ENCODE measurements at regions not wholly inside any gene's neighbourhood (a gene's known extent, or its start where the extent isn't known, plus 50 kb on each side); places are given as distances from the start of the nearest gene placed in this dataset.

GRCh38 chr7:86916277-86916825 is 143.1 kb downstream of the ELAPOR2 start:
- no peak overlapping the region for H3K27ac ChIP-seq (ENCODE audit: low read depth, low read length)
- no peak overlapping the region for H3K9ac ChIP-seq (ENCODE audit: low read length)
- no peaks in the 10 kb centered on the region for H3K27me3 ChIP-seq (ENCODE audit: control insufficient read depth, insufficient read depth, low read length)
- no peak overlapping the region for H3K4me3 ChIP-seq (ENCODE audit: low read length)
- H3K4me1 ChIP-seq (ENCODE audit: control insufficient read depth, insufficient read depth, low read length) = no peaks in the 10 kb centered on the region
- no peaks in the 10 kb centered on the region for H3K36me3 ChIP-seq (ENCODE audit: control insufficient read depth, insufficient read depth, low read length)

- H3K36me3 ChIP-seq (ENCODE audit: control insufficient read depth, insufficient read depth, low read length) = no peaks in the 10 kb centered on the region
- H3K27ac ChIP-seq (ENCODE audit: low read depth, low read length) = no peak overlapping the region
- H3K4me1 ChIP-seq (ENCODE audit: control insufficient read depth, insufficient read depth, low read length) = no peaks in the 10 kb centered on the region
- no peak overlapping the region for H3K4me3 ChIP-seq (ENCODE audit: low read length)
- H3K9ac ChIP-seq (ENCODE audit: low read length) = no peak overlapping the region
- no peaks in the 10 kb centered on the region for H3K27me3 ChIP-seq (ENCODE audit: control insufficient read depth, insufficient read depth, low read length)
Observed at GRCh38 chr7:86914551-86914950, 144.9 kb downstream of the ELAPOR2 start.

All from rectal smooth muscle tissue (tissue), 1 donor.